H1 (cell line): ENCODE measurements at regions not wholly inside any gene's neighbourhood (a gene's known extent, or its start where the extent isn't known, plus 50 kb on each side); places are given as distances from the start of the nearest gene placed in this dataset.

Experiments used
- CHD7 ChIP-seq: fragments of 300-600 bp; sonication (generic); IDR thresholded peaks from 2 replicates; pipeline ENCODE4 v1.7.1; 2012; ENCODE audit warnings: low read length, moderate library complexity, mild to moderate bottlenecking, inconsistent platforms; ENCODE audit not compliant: insufficient replicate concordance
- RAD21 ChIP-seq, 2 experiments: IDR thresholded peaks in 1 of 2; conservative IDR thresholded peaks in 1 of 2; 2 replicates each; pipeline ENCODE4 v1.6.1; 2011; ENCODE audit warnings: low read depth in 2 of 2, low read length in 2 of 2, improper control_type of control experiment in 1 of 2, inconsistent platforms in 1 of 2, mild to moderate bottlenecking in 1 of 2, moderate library complexity in 1 of 2

DNA sequence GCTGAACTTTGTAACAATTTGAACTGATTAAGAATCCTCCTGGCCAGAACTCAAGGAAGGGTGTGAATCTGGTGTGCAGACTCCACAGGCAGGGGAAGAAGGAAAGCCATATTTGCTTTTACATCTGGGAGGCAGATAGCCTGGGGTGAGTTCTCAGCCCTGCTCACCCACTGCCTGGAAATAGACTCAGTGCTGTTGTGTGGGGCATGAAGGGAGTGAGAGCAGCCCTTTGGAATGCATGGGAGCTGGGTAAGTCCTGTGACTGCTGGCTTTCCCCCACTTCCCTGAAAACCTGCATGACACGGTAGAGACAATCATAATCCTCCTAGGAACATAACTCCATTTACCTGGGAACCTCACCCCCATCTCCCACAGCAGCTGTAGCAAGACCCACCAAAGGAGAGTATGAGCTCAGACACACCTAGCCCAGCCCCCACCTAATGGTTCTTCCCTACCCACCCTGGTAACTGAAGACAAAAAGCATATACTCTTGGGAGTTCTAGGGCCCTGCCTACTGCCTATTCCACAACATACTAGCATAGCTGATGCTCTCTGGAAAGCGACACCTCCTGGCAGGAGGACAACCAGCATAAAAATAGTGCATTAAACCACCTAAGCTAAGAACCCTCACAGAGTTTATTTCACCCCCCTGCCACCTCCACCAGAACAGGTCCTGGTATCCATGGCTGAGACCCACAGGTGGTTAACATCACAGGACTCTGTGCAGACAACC, 59.3 kb upstream of the UBQLN2 start (continued):
- TF ChIP-seq CHD7 (no peak), RAD21 (IDR thresholded peaks at IDR 0.05 in 1 of 2, conservative IDR thresholded peaks at IDR 0.05 in 1 of 2; ENCODE audit: low read depth in 2 of 2, low read length in 2 of 2) (0 out of 4 replicates have a peak, but pooled peaks of 1 of the 2 experiments have one; percentile 14)
- TF ChIP-seq, all 59 proteins: peak for 1
